T follicular helper cell (primary cell): ENCODE measurements at regions not wholly inside any gene's neighbourhood (a gene's known extent, or its start where the extent isn't known, plus 50 kb on each side); places are given as distances from the start of the nearest gene placed in this dataset.
"Not testable (repeated sequence)": the region's sequence is repeated elsewhere in the genome, so short reads cannot be mapped to it uniquely, and the experiment has no call there.

Source experiments
- DNase-seq: peaks from one replicate; pipeline ENCODE4 v3.0.0-alpha.2; 2020; ENCODE audit warnings: low read depth

- DNase-seq, result no peak
Measured at GRCh38 chr2:57333221-57333620, 713.4 kb upstream of the VRK2 start.

DNA sequence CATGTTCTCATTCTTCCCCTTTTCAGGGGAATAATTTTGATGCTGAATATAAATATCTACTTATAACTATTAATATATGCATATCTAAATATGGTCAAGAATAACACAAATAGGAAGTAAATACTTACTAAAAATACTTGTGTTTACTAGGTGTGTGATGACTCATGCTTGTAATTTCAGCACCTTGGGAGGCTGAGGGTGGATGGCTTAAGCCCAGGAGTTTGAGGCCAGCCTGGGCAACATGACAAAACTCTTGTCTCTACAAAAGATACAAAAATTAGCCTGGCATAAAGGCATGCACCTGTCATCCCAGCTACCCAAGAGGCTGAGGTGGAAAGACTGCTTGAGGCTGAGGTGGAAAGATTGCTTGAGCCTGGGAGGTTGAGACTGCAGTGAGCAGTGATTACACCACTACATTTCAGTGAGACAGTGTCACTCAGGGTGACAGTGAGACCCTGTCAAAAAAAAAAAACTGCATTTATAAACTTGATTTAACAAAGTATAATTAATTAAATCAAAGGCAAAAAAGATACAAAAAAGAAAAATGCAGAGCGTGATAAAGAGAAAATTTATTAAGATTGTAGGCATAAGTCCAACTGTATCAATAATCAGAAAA is 703.1 kb upstream of the VRK2 start:
- no peak for DNase-seq

GRCh38 chr2:57368190-57368589 is 678.4 kb upstream of the VRK2 start:
- no peak for DNase-seq

DNA sequence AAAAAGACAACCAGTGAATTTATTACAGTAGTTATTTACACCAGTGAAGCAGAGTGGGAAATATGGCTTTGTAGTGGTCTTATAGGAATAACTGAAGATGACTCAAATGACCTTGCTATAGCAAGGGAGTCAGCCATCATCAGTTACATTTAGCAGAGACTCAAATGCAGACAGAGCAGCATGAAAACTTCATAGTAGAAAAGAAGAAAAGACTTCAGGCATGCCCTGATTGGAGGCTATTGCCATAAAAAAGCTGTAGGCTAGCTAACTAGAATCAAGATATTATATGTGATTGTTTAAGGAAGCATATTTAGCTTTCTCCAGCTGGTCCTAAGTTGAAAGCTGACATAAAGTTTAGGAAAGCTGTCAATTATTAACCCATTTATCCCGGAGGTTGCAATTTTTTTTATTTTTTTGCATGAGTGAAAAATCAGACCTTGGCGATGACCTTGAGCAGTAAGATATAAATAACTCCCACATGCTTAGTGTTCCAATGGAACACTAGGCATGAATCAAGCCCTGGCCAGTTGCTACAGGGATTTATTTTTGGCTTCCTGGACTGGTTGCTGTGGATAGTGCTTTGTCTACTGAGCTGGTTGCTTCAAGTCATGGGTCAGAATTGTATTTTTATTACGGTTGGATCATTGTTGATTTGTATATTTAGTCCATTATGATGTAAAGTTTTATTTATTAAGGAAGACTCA is 675.6 kb upstream of the VRK2 start:
- no peak for DNase-seq

DNA sequence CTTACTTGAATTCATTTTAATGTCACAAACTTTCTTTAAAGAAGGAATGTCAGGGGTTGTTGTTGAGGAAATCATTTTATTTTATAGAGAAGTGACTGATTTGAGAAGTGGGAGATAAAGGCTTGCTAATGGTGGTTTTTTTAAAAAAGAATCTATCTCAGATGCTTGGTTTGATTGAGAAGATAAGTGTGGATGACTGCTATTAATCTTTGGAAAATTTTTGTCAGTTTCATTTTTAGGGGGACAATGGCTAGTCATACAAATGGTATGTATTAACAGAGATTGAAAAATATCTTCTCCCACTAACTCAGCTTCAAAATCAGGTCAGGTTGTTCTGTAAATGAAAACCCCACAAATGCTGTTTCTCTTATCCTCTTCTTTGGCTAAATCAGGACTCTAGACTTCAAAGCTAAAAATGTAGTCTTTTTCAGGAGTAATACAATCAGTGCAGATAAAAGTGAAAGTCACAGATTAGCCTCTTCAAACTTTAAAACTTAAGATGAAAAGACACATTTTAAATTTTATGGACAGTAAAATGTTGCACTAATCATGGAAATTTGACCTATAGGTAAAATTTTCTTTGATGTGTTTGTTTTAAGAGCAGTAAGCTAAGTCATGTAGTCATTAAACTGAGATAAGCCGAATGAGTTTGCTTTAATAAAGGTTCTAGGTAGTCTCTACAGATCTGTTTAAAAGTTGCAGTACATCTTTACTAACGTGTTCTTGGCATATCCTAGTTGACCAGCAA is 674.2 kb upstream of the VRK2 start:
- no peak for DNase-seq

- DNase-seq, result no peak
Measured at GRCh38 chr2:57373530-57373929, 673.1 kb upstream of the VRK2 start.

DNA sequence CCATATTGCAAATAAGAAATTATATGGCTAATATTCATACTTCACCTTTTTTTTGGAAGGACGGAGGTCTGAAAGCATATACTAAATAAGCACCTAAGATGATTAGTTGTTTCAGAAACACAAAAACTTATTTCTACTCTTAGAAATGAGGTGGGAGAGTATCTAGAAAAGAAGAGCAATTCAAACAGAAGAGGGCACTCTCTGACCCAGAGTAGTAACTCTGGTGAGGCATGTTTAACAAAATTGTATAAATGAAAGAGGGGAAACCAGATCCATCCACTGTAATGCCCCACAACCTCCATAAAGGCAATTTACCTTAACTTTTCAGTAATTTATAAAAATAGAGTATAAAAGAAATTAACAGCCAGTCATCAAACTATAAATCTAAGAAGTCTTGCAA is 669.6 kb upstream of the VRK2 start:
- DNase-seq, result no peak

- no peak for DNase-seq
Measured at GRCh38 chr2:57386305-57386704, 660.3 kb upstream of the VRK2 start.

GRCh38 chr2:57396355-57397098 is 650.1 kb upstream of the VRK2 start:
- DNase-seq, result no peak

DNA sequence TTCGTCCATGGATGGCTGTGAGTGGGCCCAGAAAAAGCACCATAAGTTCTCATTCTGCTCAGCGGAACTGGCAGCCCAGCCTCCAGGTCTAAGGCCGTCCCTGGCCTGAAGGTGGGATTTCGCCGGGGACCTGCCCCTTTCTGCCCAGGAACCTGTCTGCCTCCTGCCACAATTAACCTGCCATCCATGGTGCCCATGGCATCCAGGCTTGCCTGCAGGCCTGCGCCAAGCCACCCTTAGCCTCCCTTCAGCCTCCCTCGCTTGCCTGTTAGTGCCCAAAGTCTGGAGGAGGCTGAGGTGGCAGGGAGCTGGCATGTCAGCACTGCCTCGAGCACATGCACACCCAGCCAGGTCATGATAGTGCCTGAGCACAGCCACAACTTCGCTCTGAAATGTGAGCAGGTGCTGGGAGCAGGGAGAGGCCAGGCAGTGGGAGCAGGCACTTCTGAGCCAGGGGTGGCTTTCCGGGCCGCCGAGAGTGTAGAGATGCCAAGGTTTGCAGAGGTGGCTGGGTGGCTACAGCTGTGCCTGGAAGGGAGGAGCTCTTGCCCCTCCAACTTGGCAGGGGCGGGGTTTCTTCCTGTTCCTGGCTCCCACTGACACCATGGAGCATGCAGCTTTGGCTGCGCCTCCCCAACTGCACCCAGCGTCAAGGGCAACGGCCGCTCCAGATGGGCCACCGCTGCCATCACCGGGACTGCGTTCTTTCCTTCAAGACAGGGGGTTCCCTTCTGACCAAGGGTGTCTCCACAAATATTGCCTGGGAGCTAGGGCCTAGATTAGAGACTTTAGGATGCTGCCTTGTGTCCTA is 648.9 kb upstream of the VRK2 start:
- DNase-seq, result no peak

DNA sequence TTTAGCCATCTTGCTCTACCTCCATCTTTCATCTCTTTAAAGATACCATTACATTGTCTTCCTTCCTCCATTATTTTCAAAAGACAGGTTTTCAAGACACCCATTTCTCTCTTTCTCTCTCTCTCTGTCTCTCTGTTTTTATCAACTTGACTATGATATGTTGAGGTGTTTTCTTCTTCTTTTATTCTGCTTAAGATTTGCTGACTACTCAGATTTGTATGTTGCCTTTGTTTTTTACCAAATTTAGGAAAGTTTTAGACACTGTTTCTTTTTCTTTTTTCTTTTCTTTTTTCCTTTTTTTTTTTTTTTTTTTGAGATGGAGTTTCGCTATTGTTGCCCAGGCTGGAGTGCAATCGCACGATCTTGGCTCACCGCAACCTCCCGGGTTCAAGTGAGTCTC is 647.5 kb upstream of the VRK2 start:
- no peak for DNase-seq

- DNase-seq, result no peak
Measured at GRCh38 chr2:57402096-57402495, 644.5 kb upstream of the VRK2 start.

DNA sequence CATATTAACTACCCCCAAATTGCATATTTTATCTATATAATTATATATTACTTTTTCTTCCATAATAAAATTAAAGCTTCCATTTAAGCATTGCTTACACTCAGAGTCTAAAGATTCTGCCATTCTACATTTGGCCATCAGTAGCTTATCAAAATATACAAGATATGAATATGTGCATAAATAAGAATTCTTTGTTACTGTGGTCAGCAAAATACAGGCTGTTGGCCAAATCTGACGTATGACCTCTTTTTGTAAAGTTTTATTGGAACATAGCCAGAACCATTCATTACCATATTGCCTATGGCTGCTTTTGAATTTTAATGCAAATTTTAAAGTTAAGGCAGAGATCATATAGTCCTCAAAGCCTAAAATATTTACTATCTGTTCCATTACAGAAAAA is 643.9 kb upstream of the VRK2 start:
- no peak for DNase-seq

- DNase-seq, result no peak
Measured at GRCh38 chr2:57407772-57408201, 638.8 kb upstream of the VRK2 start.

DNA sequence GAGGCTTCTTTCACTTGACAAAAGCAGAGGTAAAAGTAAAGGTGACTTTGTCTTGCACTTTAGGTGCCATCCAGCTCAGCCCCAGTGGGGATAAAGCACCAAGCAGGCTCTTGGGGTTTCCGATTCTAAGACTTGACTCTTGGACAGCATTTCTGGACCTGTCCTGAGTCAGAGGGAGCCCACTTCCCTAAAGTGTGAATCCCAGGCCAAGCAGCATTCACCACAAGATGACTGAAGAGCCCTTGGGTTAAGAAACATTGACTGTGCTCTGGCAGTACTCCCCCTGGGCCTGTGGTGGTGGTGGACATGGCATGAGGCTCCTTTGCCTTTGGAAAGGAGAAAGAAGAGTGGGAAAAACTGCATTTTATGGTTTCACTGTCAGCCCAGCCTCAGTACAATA is 638.0 kb upstream of the VRK2 start:
- no peak for DNase-seq

GRCh38 chr2:57417007-57417406 is 629.6 kb upstream of the VRK2 start:
- no peak for DNase-seq

DNA sequence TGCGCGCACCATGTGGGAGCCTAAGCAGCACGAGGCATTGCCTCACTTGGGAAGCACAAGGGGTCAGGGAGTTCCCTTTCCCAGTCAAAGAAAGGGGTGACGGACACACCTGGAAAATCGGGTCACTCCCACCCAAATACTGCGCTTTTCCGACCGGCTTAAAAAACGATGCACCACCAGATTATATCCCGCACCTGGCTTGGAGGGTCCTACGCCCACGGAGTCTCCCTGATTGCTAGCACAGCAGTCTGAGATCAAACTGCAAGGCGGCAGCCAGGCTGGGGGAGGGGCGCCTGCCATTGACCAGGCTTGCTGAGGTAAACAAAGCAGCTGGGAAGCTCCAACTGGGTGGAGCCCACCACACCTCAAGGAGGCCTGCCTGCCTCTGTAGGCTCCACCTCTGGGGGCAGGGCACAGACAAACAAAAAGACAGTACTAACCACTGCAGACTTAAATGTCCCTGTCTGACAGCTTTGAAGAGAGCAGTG is 627.7 kb upstream of the VRK2 start:
- DNase-seq, result not testable (repeated sequence)

GRCh38 chr2:57429831-57430230 is 616.8 kb upstream of the VRK2 start:
- DNase-seq, result no peak

- no peak for DNase-seq
Measured at GRCh38 chr2:57432528-57432927, 614.1 kb upstream of the VRK2 start.

GRCh38 chr2:57434441-57434840 is 612.2 kb upstream of the VRK2 start:
- no peak for DNase-seq

- DNase-seq, result no peak
Measured at GRCh38 chr2:57434972-57435371, 611.6 kb upstream of the VRK2 start.
